22Rv1 (cell line): ENCODE measurements at regions not wholly inside any gene's neighbourhood (a gene's known extent, or its start where the extent isn't known, plus 50 kb on each side); places are given as distances from the start of the nearest gene placed in this dataset.

Experiments used
- CTCF ChIP-seq: fragments of 450-650 bp; IDR thresholded peaks from 2 replicates; pipeline ENCODE4 v1.5.1; 2017; ENCODE audit warnings: mild to moderate bottlenecking
- ZFX ChIP-seq: fragments of 450-650 bp; IDR thresholded peaks from 2 replicates; pipeline ENCODE4 v1.6.1; 2017; ENCODE audit warnings: antibody characterized with exemption, borderline replicate concordance

- TF ChIP-seq CTCF = no peak
- no peak for TF ChIP-seq ZFX
Observed at GRCh38 chr6:109918227-109918626, 59.9 kb upstream of the GPR6 start.
